Osteocyte (in vitro differentiated cells): ENCODE measurements at regions not wholly inside any gene's neighbourhood (a gene's known extent, or its start where the extent isn't known, plus 50 kb on each side); places are given as distances from the start of the nearest gene placed in this dataset.
"Not testable (repeated sequence)": the region's sequence is repeated elsewhere in the genome, so short reads cannot be mapped to it uniquely, and the experiment has no call there.

Experiments used
- DNase-seq: peaks from one replicate; pipeline ENCODE4 v3.0.0; 2021; ENCODE audit warnings: mixed read lengths; ENCODE audit not compliant: unreplicated experiment; ENCODE audit errors: extremely low spot score
- H3K27ac Mint-ChIP-seq: one replicate; pipeline ENCODE4 v1.8.0; 2021; ENCODE audit warnings: mild to moderate bottlenecking, mixed read lengths; ENCODE audit not compliant: unreplicated experiment
- H3K27me3 Mint-ChIP-seq: one replicate; pipeline ENCODE4 v1.8.0; 2021; ENCODE audit warnings: mixed read lengths; ENCODE audit not compliant: unreplicated experiment
- H3K36me3 Mint-ChIP-seq: one replicate; pipeline ENCODE4 v1.8.0; 2021; ENCODE audit warnings: mixed read lengths; ENCODE audit not compliant: unreplicated experiment
- H3K4me1 Mint-ChIP-seq: one replicate; pipeline ENCODE4 v1.8.0; 2021; ENCODE audit warnings: mixed read lengths; ENCODE audit not compliant: unreplicated experiment
- H3K4me3 Mint-ChIP-seq: one replicate; pipeline ENCODE4 v1.8.0; 2021; ENCODE audit warnings: mild to moderate bottlenecking, moderate library complexity, mixed read lengths; ENCODE audit not compliant: unreplicated experiment
- H3K9me3 Mint-ChIP-seq: one replicate; pipeline ENCODE4 v1.8.0; 2021; ENCODE audit warnings: mixed read lengths; ENCODE audit not compliant: unreplicated experiment
- TF ChIP-seq, protein P1 (sequence below): fragments of 200-600 bp; sonication (generic); IDR thresholded peaks from 2 replicates; pipeline ENCODE4 v1.5.0; 2021; ENCODE audit warnings: antibody characterized with exemption, mild to moderate bottlenecking, moderate library complexity

DNA sequence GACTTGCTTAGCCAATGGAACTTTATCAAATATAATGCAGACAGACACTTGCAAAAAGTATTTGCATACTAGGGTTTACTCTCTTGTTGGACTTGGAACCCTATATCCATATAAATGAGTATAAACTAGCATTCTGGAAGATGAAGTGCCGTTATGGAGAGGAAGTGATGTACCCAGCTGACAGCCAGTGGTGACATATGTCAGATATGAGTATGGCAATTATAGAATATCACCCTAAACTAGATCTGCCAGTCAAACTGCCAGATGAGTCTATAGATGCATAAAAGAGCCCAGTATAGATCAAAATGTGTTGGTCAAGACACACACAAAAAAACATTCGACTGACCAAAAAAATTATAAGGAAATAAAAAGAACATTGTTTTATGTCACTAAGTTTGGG, 739.3 kb downstream of the PLA2G4A start:
- TF ChIP-seq, protein P1, sequence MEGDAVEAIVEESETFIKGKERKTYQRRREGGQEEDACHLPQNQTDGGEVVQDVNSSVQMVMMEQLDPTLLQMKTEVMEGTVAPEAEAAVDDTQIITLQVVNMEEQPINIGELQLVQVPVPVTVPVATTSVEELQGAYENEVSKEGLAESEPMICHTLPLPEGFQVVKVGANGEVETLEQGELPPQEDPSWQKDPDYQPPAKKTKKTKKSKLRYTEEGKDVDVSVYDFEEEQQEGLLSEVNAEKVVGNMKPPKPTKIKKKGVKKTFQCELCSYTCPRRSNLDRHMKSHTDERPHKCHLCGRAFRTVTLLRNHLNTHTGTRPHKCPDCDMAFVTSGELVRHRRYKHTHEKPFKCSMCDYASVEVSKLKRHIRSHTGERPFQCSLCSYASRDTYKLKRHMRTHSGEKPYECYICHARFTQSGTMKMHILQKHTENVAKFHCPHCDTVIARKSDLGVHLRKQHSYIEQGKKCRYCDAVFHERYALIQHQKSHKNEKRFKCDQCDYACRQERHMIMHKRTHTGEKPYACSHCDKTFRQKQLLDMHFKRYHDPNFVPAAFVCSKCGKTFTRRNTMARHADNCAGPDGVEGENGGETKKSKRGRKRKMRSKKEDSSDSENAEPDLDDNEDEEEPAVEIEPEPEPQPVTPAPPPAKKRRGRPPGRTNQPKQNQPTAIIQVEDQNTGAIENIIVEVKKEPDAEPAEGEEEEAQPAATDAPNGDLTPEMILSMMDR: no peak

DNA sequence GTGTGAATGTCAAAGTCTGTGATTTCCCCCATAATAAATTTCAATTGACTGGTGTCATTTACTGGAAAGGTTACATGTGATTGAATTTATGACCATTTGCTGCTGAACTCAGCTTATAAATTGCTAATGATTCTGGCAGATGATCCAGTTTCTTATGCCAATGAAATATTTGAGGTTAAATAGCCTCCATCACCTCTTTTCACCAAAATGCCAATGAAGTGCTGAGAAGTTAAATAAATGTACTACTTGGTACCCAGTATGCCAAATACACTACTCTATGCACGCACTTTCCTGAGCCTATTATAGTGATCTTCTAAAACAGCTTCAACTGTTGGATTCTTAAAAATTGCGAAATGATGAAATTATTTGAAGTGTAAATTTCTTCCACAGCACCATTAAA, 741.4 kb downstream of the PLA2G4A start:
- Mint-ChIP-seq H3K4me1 (no peaks in the 10 kb centered on the region), H3K4me3 (no peak overlapping the region), H3K36me3 (no peaks in the 10 kb centered on the region), H3K27ac (no peak overlapping the region), H3K9me3 (peaks cover 3% of the 10 kb centered on the region), H3K27me3 (no peaks in the 10 kb centered on the region)
- TF ChIP-seq, protein P1: no peak
- no peak for DNase-seq

More for the DNA sequence above, 739.3 kb downstream of the PLA2G4A start:
- no peak for DNase-seq
- no peaks in the 10 kb centered on the region for H3K4me1 Mint-ChIP-seq
- no peaks in the 10 kb centered on the region for H3K27me3 Mint-ChIP-seq
- no peaks in the 10 kb centered on the region for H3K36me3 Mint-ChIP-seq
- no peak overlapping the region for H3K27ac Mint-ChIP-seq
- H3K9me3 Mint-ChIP-seq: peaks cover 3% of the 10 kb centered on the region
- no peak overlapping the region for H3K4me3 Mint-ChIP-seq

DNA sequence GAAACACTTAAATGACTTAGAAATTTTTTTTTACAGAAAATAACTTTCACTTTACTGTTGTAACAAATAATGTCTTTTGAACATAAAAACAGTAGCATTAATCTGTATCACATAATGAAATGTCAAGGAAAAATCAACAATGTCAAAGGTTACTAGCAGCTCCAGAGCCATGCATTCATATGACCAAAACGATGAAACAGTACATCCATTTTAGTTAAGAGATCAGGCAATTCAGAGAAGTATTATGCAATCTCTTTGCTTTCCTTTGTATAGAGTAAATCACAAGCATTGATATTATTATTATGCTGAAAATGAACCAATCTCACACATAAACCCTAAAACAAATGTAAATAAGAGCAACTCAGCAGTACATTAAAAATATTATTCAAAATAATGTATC, 748.9 kb downstream of the PLA2G4A start:
- Mint-ChIP-seq H3K27me3 (no peaks in the 10 kb centered on the region), H3K27ac (no peak overlapping the region), H3K4me3 (no peak overlapping the region), H3K36me3 (no peaks in the 10 kb centered on the region), H3K4me1 (peaks cover 3% of the 10 kb centered on the region), H3K9me3 (no peaks in the 10 kb centered on the region)
- DNase-seq: no peak
- TF ChIP-seq, protein P1: no peak

DNA sequence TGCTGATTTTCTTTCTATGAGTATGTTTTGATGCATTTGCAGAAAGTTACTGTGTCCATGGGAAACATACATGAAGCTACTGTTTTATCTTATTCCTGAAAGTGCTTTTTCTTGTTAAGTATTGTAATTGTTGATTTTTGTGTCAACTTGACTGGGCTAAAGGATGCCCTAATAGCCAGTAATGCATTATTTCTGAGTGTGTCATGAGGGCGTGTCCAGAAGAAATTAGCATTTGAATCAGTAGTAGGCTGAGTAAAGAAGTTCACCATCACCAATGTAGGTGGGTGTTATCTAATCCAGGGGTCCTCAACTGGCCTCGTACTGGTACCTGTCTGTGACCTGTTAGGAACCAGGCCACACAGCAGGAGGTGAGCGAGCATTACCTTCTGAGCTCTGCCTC, 760.2 kb downstream of the PLA2G4A start:
- Mint-ChIP-seq H3K4me3 (no peak overlapping the region), H3K4me1 (no peaks in the 10 kb centered on the region), H3K27me3 (no peaks in the 10 kb centered on the region), H3K27ac (no peak overlapping the region), H3K36me3 (no peaks in the 10 kb centered on the region), H3K9me3 (peaks cover 2% of the 10 kb centered on the region)
- TF ChIP-seq, protein P1: no peak
- DNase-seq: no peak

DNA sequence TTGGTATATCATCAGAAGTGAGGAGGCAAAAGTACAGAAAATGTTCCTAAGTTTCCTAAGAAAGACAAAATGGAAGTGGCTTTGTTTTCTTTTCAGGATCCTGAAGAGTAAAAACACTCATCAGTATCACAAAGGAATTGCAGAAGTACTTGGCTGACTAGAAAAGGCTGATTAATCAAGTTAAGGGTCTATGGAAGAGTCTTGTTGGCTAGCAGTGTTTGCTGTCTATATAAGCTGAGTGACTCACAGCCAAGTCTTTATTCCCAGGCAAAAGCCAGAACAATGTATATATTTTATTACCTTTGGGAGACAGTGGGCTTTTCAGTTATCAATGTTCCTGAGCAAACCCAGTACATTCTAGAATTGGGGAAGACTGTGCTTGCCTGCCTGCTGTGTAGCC, 777.0 kb downstream of the PLA2G4A start:
- DNase-seq: no peak
- Mint-ChIP-seq H3K4me1 (peaks cover 2% of the 10 kb centered on the region), H3K36me3 (peaks cover 1% of the 10 kb centered on the region), H3K27me3 (no peaks in the 10 kb centered on the region), H3K4me3 (no peak overlapping the region), H3K9me3 (peaks cover 9% of the 10 kb centered on the region), H3K27ac (no peak overlapping the region)
- TF ChIP-seq, protein P1: no peak

DNA sequence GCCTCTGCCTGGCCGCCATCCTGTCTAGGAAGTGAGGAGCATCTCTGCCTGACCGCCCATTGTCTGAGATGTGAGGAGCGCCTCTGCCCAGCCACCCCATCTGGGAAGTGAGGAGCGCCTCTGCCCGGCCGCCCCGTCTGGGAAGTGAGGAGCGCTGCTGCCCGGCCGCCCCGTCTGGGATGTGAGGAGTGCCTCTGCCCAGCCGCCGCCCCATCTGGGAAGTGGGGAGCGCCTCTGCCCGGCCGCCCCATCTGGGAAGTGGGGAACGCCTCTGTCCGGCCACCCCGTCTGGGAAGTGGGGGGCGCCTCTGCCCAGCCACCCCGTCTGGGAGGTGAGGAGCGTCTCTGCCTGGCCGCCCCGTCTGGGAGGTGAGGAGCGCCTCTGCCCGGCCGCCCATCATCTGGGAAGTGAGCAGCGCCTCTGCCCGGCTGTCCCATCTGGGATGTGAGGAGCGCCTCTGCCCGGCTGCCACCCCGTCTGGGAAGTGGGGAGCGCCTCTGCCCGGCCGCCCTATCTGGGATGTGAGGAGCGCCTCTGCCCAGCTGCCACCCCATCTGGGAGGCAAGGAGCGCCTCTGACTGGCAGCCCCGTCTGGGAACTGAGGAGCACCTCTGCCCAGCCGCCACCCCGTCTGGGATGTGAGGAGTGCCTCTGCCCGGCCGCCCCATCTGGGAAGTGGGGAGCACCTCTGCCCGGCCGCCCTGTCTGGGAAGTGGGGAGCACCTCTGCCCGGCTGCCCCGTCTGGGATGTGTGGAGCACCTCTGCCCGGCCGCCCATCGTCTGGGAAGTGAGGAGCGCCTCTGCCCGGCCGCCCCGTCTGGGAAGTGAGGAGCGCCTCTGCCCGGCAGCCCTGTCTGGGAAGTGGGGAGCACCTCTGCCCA, 787.3 kb downstream of the PLA2G4A start:
- not testable (repeated sequence) for H3K9me3 Mint-ChIP-seq, H3K36me3 Mint-ChIP-seq, H3K27me3 Mint-ChIP-seq, DNase-seq, H3K4me1 Mint-ChIP-seq, H3K4me3 Mint-ChIP-seq, H3K27ac Mint-ChIP-seq

DNA sequence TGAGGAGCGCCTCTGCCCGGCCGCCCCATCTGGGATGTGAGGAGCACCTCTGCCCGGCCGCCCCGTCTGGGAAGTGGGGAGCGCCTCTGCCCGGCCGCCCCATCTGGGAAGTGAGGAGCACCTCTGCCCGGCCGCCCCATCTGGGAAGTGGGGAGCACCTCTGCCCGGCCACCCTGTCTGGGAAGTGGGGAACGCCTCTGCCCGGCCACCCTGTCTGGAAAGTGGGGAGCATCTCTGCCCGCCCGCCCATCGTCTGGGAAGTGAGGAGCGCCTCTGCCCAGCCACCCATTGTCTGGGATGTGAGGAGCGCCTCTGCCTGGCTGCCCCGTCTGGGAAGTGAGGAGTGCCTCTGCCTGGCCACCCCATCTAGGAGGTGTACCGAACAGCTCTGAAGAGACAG, 788.1 kb downstream of the PLA2G4A start:
- not testable (repeated sequence) for H3K27me3 Mint-ChIP-seq, H3K9me3 Mint-ChIP-seq, H3K4me3 Mint-ChIP-seq, H3K4me1 Mint-ChIP-seq, DNase-seq, H3K27ac Mint-ChIP-seq, H3K36me3 Mint-ChIP-seq
